Trophoblast cell (in vitro differentiated cells and primary cell): ENCODE measurements at regions not wholly inside any gene's neighbourhood (a gene's known extent, or its start where the extent isn't known, plus 50 kb on each side); places are given as distances from the start of the nearest gene placed in this dataset.

Experiments used
- DNase-seq, 2 donors: peaks; one replicate each; pipeline ENCODE4 v3.0.0-alpha.2; 2016
- H2AFZ ChIP-seq: 2 replicates; pipeline ENCODE4 v1.6.1; 2013; ENCODE audit warnings: low read length, moderate library complexity, mild to moderate bottlenecking; ENCODE audit not compliant: insufficient read depth, poor library complexity
- H2AK5ac ChIP-seq: 2 replicates; pipeline ENCODE4 v1.6.1; 2013; ENCODE audit warnings: mild to moderate bottlenecking, low read length
- H2BK120ac ChIP-seq: 2 replicates; pipeline ENCODE4 v1.6.1; 2013; ENCODE audit warnings: low read length, mild to moderate bottlenecking, moderate library complexity; ENCODE audit not compliant: insufficient read depth, poor library complexity
- H2BK12ac ChIP-seq: 2 replicates; pipeline ENCODE4 v1.6.1; 2013; ENCODE audit warnings: mild to moderate bottlenecking, low read length, moderate library complexity
- H2BK5ac ChIP-seq: 2 replicates; pipeline ENCODE4 v1.6.1; 2013; ENCODE audit warnings: low read length, low read depth, moderate library complexity, mild to moderate bottlenecking; ENCODE audit not compliant: poor library complexity
- H3K14ac ChIP-seq: 2 replicates; pipeline ENCODE4 v1.6.1; 2013; ENCODE audit warnings: mild to moderate bottlenecking, low read length
- H3K18ac ChIP-seq: 2 replicates; pipeline ENCODE4 v1.6.1; 2013; ENCODE audit warnings: mild to moderate bottlenecking, low read length
- H3K23ac ChIP-seq: 2 replicates; pipeline ENCODE4 v1.6.1; 2013; ENCODE audit warnings: low read length
- H3K27ac ChIP-seq: 2 replicates; pipeline ENCODE4 v1.5.1; 2013; ENCODE audit warnings: low read depth, mild to moderate bottlenecking, inconsistent platforms, low read length, moderate library complexity
- H3K27me3 ChIP-seq: 2 replicates; pipeline ENCODE4 v1.6.1; 2013; ENCODE audit warnings: inconsistent platforms, mild to moderate bottlenecking, low read length, moderate library complexity; ENCODE audit not compliant: insufficient read depth
- H3K36me3 ChIP-seq, 2 experiments: 1 replicate in 1 of 2; 2 replicates in 1 of 2; pipeline ENCODE4 v1.6.1; 2013; ENCODE audit warnings: low read length in 2 of 2, mild to moderate bottlenecking in 2 of 2, moderate library complexity in 1 of 2; ENCODE audit not compliant: insufficient read depth in 2 of 2, control insufficient read depth in 1 of 2
- H3K4ac ChIP-seq: 2 replicates; pipeline ENCODE4 v1.6.1; 2013; ENCODE audit warnings: low read depth, mild to moderate bottlenecking, low read length, moderate library complexity
- H3K4me1 ChIP-seq, 2 experiments: 1 replicate in 1 of 2; 2 replicates in 1 of 2; pipeline ENCODE4 v1.6.1; 2013; ENCODE audit warnings: low read length in 2 of 2, mild to moderate bottlenecking in 2 of 2, moderate library complexity in 1 of 2; ENCODE audit not compliant: insufficient read depth in 2 of 2, control insufficient read depth in 1 of 2
- H3K4me2 ChIP-seq: 2 replicates; pipeline ENCODE4 v1.6.1; 2013; ENCODE audit warnings: inconsistent platforms, mild to moderate bottlenecking, low read length, moderate library complexity
- H3K4me3 ChIP-seq: 2 replicates; pipeline ENCODE4 v1.5.1; 2013; ENCODE audit warnings: mild to moderate bottlenecking, low read depth, low read length, inconsistent platforms
- H3K79me1 ChIP-seq: one replicate; pipeline ENCODE4 v1.6.1; 2013; ENCODE audit warnings: low read length
- H3K79me2 ChIP-seq: 2 replicates; pipeline ENCODE4 v1.6.1; 2013; ENCODE audit warnings: low read length, mild to moderate bottlenecking; ENCODE audit not compliant: control insufficient read depth, insufficient read depth, poor library complexity
- H3K9ac ChIP-seq: 2 replicates; pipeline ENCODE4 v1.6.1; 2013; ENCODE audit warnings: mild to moderate bottlenecking, low read length
- H3K9me3 ChIP-seq: 2 replicates; pipeline ENCODE4 v1.6.1; 2013; ENCODE audit warnings: low read depth, mild to moderate bottlenecking, control low read depth, inconsistent platforms, low read length; ENCODE audit not compliant: insufficient read depth
- H4K12ac ChIP-seq: 2 replicates; pipeline ENCODE4 v1.6.1; 2013; ENCODE audit warnings: low read depth, mild to moderate bottlenecking, low read length, moderate library complexity
- H4K8ac ChIP-seq: 2 replicates; pipeline ENCODE4 v1.6.1; 2013; ENCODE audit warnings: low read depth, mild to moderate bottlenecking, low read length, moderate library complexity
- H4K91ac ChIP-seq: one replicate; pipeline ENCODE4 v1.6.1; 2013; ENCODE audit warnings: low read depth, mild to moderate bottlenecking, low read length, moderate library complexity
- WGBS: extraction: QIAGEN DNeasy Blood & Tissue Kit; methylation state at CpG from one replicate; pipeline ENCODE4 v1.1.7; 2013; ENCODE audit warnings: missing lambda C conversion rate; ENCODE audit not compliant: insufficient read length, insufficient coverage; ENCODE audit errors: extremely low coverage; 5-methylcytosine and 5-hydroxymethylcytosine counted together

DNA sequence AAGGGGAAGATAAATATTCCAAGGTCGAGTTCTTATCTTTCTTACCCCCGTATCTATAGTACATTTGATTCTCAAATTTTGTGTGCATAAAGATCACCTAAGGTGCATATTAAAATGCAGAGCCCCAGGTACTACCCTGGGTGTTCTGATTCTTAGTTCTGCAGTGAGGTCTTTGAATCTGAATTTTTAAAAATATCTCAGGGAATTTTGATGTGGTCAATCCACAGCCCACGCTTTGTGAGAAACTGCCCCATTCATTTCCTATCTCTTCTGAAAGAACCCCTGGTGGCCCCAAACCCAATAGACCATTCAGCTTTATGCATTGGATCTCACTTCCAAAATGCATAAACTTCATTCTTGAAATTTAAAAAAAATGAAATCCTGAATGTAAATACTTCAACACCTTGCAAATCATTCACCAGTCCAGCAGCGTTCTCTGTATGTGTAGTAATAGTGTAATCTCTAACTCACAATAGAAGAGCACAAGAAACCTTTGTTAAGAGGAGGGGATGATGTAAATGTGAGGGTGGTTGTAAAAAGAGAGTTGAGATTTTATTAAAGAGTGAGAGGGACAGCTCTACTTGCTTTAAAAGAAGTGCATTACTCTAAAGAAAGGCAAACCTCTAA, 108.8 kb upstream of the ZP4 start:
- H4K12ac ChIP-seq, result no peak overlapping the region
- no peak overlapping the region for H3K4ac ChIP-seq
- WGBS, result no CpG with 5 or more reads among the region's 4 CpGs
- no peaks in the 10 kb centered on the region for H3K27me3 ChIP-seq
- no peak overlapping the region for H2BK5ac ChIP-seq
- no peak overlapping the region for H4K91ac ChIP-seq
- H3K14ac ChIP-seq, result no peak overlapping the region
- no peak overlapping the region for H2AFZ ChIP-seq
- no peak overlapping the region for H3K4me2 ChIP-seq
- H2AK5ac ChIP-seq, result no peak overlapping the region
- H2BK12ac ChIP-seq, result no peak overlapping the region
- no peaks in the 10 kb centered on the region for H3K79me1 ChIP-seq
- H3K27ac ChIP-seq, result no peak overlapping the region
- no peaks in the 10 kb centered on the region for H3K79me2 ChIP-seq
- no peak overlapping the region for H3K9ac ChIP-seq
- H3K4me3 ChIP-seq, result no peak overlapping the region
- H3K4me1 ChIP-seq, result no peaks in the 10 kb centered on the region
- no peaks in the 10 kb centered on the region for H3K36me3 ChIP-seq
- DNase-seq, result no peak
- no peaks in the 10 kb centered on the region for H3K9me3 ChIP-seq
- no peak overlapping the region for H3K18ac ChIP-seq
- H4K8ac ChIP-seq, result no peak overlapping the region
- H2BK120ac ChIP-seq, result no peak overlapping the region
- no peak overlapping the region for H3K23ac ChIP-seq

DNA sequence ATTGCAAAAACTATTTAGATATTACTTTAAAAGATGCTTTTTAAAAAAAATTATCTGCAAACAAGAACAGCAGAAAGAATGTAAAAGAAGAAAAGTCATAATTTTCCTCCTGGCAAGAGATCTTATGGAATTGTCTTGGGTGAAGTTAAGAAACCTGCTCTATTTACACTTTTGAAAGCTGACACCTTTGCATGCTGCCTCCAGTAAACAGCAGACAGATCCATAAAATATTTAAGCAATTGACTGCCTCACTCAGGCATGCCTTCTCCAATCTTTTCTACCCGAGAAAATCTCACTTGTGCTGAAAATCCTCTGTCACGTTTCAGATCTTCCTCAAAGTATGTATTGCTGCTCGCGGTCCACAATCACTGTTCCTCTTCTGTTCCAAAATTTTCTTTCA, 107.9 kb upstream of the ZP4 start:
- Histone ChIP-seq H3K18ac (no peak overlapping the region), H4K12ac (no peak overlapping the region), H2BK5ac (no peak overlapping the region), H3K9me3 (no peaks in the 10 kb centered on the region), H3K27ac (no peak overlapping the region), H3K4me1 (no peaks in the 10 kb centered on the region), H4K91ac (no peak overlapping the region), H3K4me3 (no peak overlapping the region), H3K4ac (no peak overlapping the region), H2BK12ac (no peak overlapping the region), H2AK5ac (no peak overlapping the region), H3K36me3 (no peaks in the 10 kb centered on the region), H3K23ac (no peak overlapping the region), H2AFZ (no peak overlapping the region), H3K79me1 (no peaks in the 10 kb centered on the region), H3K4me2 (no peak overlapping the region), H3K79me2 (no peaks in the 10 kb centered on the region), H4K8ac (no peak overlapping the region), H3K27me3 (no peaks in the 10 kb centered on the region), H3K9ac (no peak overlapping the region), H2BK120ac (no peak overlapping the region), H3K14ac (no peak overlapping the region)
- peak in 1 of 2 donors; percentile 30 for DNase-seq
- no CpG with 5 or more reads among the region's 4 CpGs for WGBS

DNA sequence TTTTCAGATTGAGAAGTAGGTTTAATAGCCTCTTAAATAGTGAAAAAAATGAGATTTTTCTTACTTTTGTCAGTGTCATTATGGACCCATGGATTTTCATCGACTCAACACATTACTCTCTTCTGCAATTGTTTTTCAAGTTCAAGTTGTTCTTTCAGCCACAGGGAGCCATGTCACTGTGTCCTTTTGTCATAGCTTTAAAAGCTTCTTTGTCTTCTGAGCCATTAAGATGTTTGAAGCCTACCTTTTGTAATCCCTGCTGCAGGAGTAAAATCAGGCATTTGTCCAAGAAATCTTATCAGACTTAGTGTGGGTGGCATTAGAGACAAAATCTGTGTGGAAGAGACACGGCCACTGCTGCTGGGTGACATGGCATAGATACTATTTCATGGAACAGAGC, 92.8 kb upstream of the ZP4 start:
- no peak overlapping the region for H4K91ac ChIP-seq

DNA sequence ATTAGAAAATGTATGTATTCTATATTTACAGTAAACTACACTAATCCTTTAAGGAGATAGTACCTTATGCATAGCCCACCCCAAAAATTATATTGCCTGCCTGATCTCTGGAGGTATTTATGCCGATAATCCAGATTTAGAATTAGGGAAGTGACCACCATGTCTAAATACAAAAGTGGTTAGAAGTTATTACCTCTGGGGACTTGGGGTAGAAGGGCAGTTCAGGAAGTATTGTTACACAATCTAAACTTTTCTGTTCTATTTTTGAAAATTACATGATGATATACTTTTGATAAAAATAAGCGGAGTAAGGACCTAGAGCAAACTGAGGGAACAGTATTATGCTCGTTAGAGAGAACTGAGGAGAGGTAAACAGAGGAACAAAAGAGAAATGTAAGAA, 90.5 kb upstream of the ZP4 start:
- Histone ChIP-seq H4K8ac (no peak overlapping the region), H3K4ac (no peak overlapping the region), H3K4me2 (no peak overlapping the region), H3K9ac (no peak overlapping the region), H2BK5ac (no peak overlapping the region), H2BK12ac (no peak overlapping the region), H2BK120ac (no peak overlapping the region), H2AFZ (no peak overlapping the region), H3K27ac (no peak overlapping the region), H3K36me3 (no peaks in the 10 kb centered on the region), H3K4me3 (no peak overlapping the region), H3K79me2 (no peaks in the 10 kb centered on the region), H3K27me3 (no peaks in the 10 kb centered on the region), H4K91ac (no peak overlapping the region), H3K14ac (no peak overlapping the region), H2AK5ac (no peak overlapping the region), H3K4me1 (no peaks in the 10 kb centered on the region), H3K79me1 (no peaks in the 10 kb centered on the region), H3K18ac (no peak overlapping the region), H3K23ac (no peak overlapping the region), H4K12ac (no peak overlapping the region), H3K9me3 (no peaks in the 10 kb centered on the region)
- WGBS, result no CpG with 5 or more reads among the region's 3 CpGs
- no peak for DNase-seq

More for the DNA sequence above, 92.8 kb upstream of the ZP4 start:
- H3K4me3 ChIP-seq, result no peak overlapping the region
- H3K79me1 ChIP-seq, result no peaks in the 10 kb centered on the region
- no peak overlapping the region for H3K9ac ChIP-seq
- no peaks in the 10 kb centered on the region for H3K4me1 ChIP-seq
- H3K79me2 ChIP-seq, result no peaks in the 10 kb centered on the region
- no peak overlapping the region for H3K4me2 ChIP-seq
- H3K23ac ChIP-seq, result no peak overlapping the region
- no peaks in the 10 kb centered on the region for H3K36me3 ChIP-seq
- no peak overlapping the region for H4K8ac ChIP-seq
- H4K12ac ChIP-seq, result no peak overlapping the region
- H3K27ac ChIP-seq, result no peak overlapping the region
- no peak overlapping the region for H2BK12ac ChIP-seq
- no peak overlapping the region for H2BK5ac ChIP-seq
- WGBS, result no CpG with 5 or more reads among the region's 2 CpGs
- no peak overlapping the region for H3K14ac ChIP-seq
- no peaks in the 10 kb centered on the region for H3K27me3 ChIP-seq
- DNase-seq, result no peak
- H2AFZ ChIP-seq, result no peak overlapping the region
- H2AK5ac ChIP-seq, result no peak overlapping the region
- H3K9me3 ChIP-seq, result no peaks in the 10 kb centered on the region
- H3K4ac ChIP-seq, result no peak overlapping the region
- H2BK120ac ChIP-seq, result no peak overlapping the region
- no peak overlapping the region for H3K18ac ChIP-seq
